ENCODE measurements at regions not wholly inside any gene's neighbourhood (a gene's known extent, or its start where the extent isn't known, plus 50 kb on each side); places are given as distances from the start of the nearest gene placed in this dataset.

DNA sequence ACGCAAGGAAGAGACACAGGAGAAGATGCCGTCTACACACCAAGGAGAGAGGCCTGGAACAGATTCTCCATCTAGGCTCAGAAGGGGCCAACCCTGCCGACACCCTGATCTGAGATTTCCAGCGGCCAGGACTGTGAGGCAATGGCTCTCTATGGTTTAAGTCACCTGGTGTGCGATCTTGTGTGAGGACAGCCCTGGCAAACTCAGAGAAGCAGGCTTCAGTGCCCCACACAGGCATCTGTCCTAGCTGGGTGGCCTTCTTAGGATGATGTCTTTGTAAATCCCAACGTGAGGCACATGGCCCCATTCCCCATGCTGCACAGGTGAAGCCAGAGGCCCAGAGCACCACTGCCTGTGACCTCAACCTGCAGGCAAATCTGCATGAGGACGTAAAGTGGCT lies 87.6 kb upstream of the FRMD1 start:
- intact Hi-C loops (cut with DNase I) = no loop called here
- H3K27ac ChIP-seq = no peak overlapping the region

DNA sequence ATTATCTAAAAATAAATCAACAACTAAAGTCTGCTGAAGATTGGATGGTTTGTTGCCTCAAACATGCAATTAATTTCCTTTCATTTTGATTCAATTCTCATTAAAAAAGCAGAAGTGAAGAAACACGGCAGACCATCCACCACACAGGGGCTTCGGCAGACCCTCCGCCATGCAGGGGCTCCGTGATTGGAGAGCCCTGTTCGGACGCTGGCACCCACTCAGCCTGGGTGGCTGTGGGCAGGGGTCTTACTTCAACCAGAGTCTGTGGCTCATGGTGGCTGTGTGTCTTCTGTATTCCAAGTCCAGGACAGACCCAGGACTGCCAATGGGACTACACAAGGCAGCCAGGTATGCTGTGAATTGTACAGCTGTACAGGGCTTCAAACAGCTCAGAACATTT lies 86.9 kb upstream of the FRMD1 start:
- peaks cover 0 to 8% (median 0%) of the 10 kb centered on the region in 3 donors for H3K27me3 ChIP-seq (ENCODE audit: insufficient read depth in 3 of 3, low read length in 2 of 3)
- TF ChIP-seq, protein P1, sequence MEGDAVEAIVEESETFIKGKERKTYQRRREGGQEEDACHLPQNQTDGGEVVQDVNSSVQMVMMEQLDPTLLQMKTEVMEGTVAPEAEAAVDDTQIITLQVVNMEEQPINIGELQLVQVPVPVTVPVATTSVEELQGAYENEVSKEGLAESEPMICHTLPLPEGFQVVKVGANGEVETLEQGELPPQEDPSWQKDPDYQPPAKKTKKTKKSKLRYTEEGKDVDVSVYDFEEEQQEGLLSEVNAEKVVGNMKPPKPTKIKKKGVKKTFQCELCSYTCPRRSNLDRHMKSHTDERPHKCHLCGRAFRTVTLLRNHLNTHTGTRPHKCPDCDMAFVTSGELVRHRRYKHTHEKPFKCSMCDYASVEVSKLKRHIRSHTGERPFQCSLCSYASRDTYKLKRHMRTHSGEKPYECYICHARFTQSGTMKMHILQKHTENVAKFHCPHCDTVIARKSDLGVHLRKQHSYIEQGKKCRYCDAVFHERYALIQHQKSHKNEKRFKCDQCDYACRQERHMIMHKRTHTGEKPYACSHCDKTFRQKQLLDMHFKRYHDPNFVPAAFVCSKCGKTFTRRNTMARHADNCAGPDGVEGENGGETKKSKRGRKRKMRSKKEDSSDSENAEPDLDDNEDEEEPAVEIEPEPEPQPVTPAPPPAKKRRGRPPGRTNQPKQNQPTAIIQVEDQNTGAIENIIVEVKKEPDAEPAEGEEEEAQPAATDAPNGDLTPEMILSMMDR (IDR thresholded peaks at IDR 0.05) = no peak
- no peaks in the 10 kb centered on the region for H3K4me1 ChIP-seq
- DNase-seq (no peak), ATAC-seq (no peak)
- no peak overlapping the region for H3K27ac ChIP-seq
- 95 to 98% (median 97%) methylated on average over 6 of the region's 6 CpGs for WGBS, 3 donors
- H3K9me3 ChIP-seq = no peaks in the 10 kb centered on the region
- H3K36me3 ChIP-seq (ENCODE audit: insufficient read depth in 1 of 2, low read depth in 1 of 2) = no peaks in the 10 kb centered on the region
- no peak overlapping the region for H3K4me3 ChIP-seq
- intact Hi-C loops (cut with DNase I) = no loop called here

More for the DNA sequence above, 87.6 kb upstream of the FRMD1 start:
- ATAC-seq = no peak
- Histone ChIP-seq H3K36me3 (ENCODE audit: insufficient read depth in 1 of 2, low read depth in 1 of 2) (no peaks in the 10 kb centered on the region), H3K4me1 (no peaks in the 10 kb centered on the region), H3K27me3 (ENCODE audit: insufficient read depth in 3 of 3, low read length in 2 of 3) (peaks cover 0 to 8% (median 0%) of the 10 kb centered on the region in 3 donors), H3K4me3 (no peak overlapping the region), H3K9me3 (no peaks in the 10 kb centered on the region)
- 91 to 96% (median 95%) methylated on average over 7 of the region's 7 CpGs for WGBS, 3 donors
- DNase-seq = no peak
- TF ChIP-seq, protein P1 (IDR thresholded peaks at IDR 0.05) = no peak

GRCh38 chr6:168165373-168165772 lies 86.4 kb upstream of the FRMD1 start:
- ATAC-seq = no peak
- intact Hi-C loops (cut with DNase I) = no loop called here
- TF ChIP-seq, protein P1 (IDR thresholded peaks at IDR 0.05) = no peak
- no peak overlapping the region for H3K27ac ChIP-seq
- no peaks in the 10 kb centered on the region for H3K4me1 ChIP-seq
- H3K36me3 ChIP-seq (ENCODE audit: insufficient read depth in 1 of 2, low read depth in 1 of 2) = no peaks in the 10 kb centered on the region
- 58 to 64% (median 63%) methylated on average over 9 of the region's 9 CpGs for WGBS, 3 donors
- H3K9me3 ChIP-seq = no peaks in the 10 kb centered on the region
- no peak overlapping the region for H3K4me3 ChIP-seq
- no peak for DNase-seq
- H3K27me3 ChIP-seq (ENCODE audit: insufficient read depth in 3 of 3, low read length in 2 of 3) = peaks cover 0 to 8% (median 0%) of the 10 kb centered on the region in 3 donors

DNA sequence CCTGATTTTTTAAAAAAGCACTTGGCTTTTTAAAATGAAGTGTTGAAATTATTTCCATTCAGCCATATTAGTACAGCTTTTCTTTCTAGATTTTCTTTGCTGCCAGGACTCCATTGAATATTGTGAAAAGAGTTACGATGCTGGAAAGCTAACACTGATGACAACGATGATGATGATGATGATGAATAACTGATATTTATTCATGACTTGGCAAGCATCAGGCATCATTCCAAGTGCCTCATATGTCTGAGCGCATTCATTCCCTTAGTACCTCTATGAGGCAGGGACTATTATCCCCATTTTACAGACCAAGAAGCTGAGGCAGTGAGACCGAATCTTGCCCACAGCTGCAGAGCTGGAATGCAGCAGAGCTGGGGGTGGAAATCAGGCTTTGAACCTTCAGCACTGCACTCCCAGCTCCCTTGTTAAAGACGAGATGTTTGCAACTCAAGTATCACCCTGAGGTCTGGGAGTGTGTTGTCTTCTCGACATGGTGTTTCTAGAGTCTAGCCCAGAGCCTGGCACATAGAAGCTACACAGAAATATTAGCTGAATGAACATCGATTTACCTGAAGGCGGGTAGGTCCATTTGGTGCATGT lies 85.5 kb upstream of the FRMD1 start:
- Histone ChIP-seq H3K27me3 (ENCODE audit: insufficient read depth in 3 of 3, low read length in 2 of 3) (peaks cover 0 to 8% (median 0%) of the 10 kb centered on the region in 3 donors), H3K9me3 (no peaks in the 10 kb centered on the region), H3K4me3 (no peak overlapping the region), H3K27ac (no peak overlapping the region), H3K4me1 (no peaks in the 10 kb centered on the region), H3K36me3 (ENCODE audit: insufficient read depth in 1 of 2, low read depth in 1 of 2) (no peaks in the 10 kb centered on the region)
- no peak for DNase-seq
- intact Hi-C loops (cut with DNase I) = no loop called here
- TF ChIP-seq, protein P1 (IDR thresholded peaks at IDR 0.05) = no peak
- no peak for ATAC-seq
- 91 to 92% (median 91%) methylated on average over 8 of the region's 8 CpGs for whole genome bisulfite sequencing, 3 donors
